IMR-90 (cell line): ENCODE measurements at regions not wholly inside any gene's neighbourhood (a gene's known extent, or its start where the extent isn't known, plus 50 kb on each side); places are given as distances from the start of the nearest gene placed in this dataset.

ENCODE experiments used
- ATAC-seq: fragments of 200-7000 bp; cut with Tn5 transposase; 2 replicates; pipeline ENCODE4 v1.9.1; 2020; ENCODE audit warnings: low read depth, mild to moderate bottlenecking, moderate library complexity
- BruUV-seq: library from RNA; stranded (reverse); fragments of 400-500 nt; replicated peaks from 2 replicates; lab custom pipeline; 2021; lab: Mats Ljungman, UMichigan
- CTCF ChIA-PET: fragments of 300-600 bp; formaldehyde crosslinking; extraction: SDS; loops from one replicate; lab custom pipeline; 2021; ENCODE audit warnings: antibody characterized with exemption; lab: Yijun Ruan, JAX
- POLR2A ChIA-PET: fragments of 300-600 bp; sonication (Branson Sonifier 250); formaldehyde crosslinking; loops from one replicate; lab custom pipeline; 2022; ENCODE audit warnings: antibody characterized with exemption; ENCODE audit not compliant: unreplicated experiment; lab: Charles Lee
- DNase-seq: peaks from one replicate; pipeline ENCODE4 v3.0.0; 2013
- H2AFZ ChIP-seq: replicated peaks from 2 replicates; pipeline ENCODE3; 2013; ENCODE audit warnings: low read length, mild to moderate bottlenecking; ENCODE audit not compliant: poor library complexity
- H2AK5ac ChIP-seq: 2 replicates; pipeline ENCODE4 v1.6.1; 2013; ENCODE audit warnings: low read depth, low read length, inconsistent platforms
- H2AK9ac ChIP-seq: replicated peaks from 2 replicates; pipeline ENCODE3; 2013; ENCODE audit warnings: mild to moderate bottlenecking, low read depth, low read length, moderate library complexity; ENCODE audit not compliant: poor library complexity
- H2BK120ac ChIP-seq: 2 replicates; pipeline ENCODE4 v1.6.1; 2013; ENCODE audit warnings: low read depth, low read length, inconsistent platforms
- H2BK15ac ChIP-seq: 3 replicates; pipeline ENCODE4 v1.6.1; 2013; ENCODE audit warnings: low read depth, low read length, inconsistent platforms
- H2BK20ac ChIP-seq: 2 replicates; pipeline ENCODE4 v1.6.1; 2013; ENCODE audit warnings: low read depth, mild to moderate bottlenecking, inconsistent platforms, low read length, moderate library complexity
- H2BK5ac ChIP-seq: 2 replicates; pipeline ENCODE4 v1.6.1; 2013; ENCODE audit warnings: mild to moderate bottlenecking, low read depth, low read length, inconsistent platforms; ENCODE audit not compliant: poor library complexity, severe bottlenecking
- H3K14ac ChIP-seq: replicated peaks from 2 replicates; pipeline ENCODE4 v1.6.1; 2013; ENCODE audit warnings: low read depth, low read length, inconsistent platforms
- H3K18ac ChIP-seq: 2 replicates; pipeline ENCODE4 v1.6.1; 2013; ENCODE audit warnings: low read depth, low read length, control low read depth
- H3K23ac ChIP-seq: 2 replicates; pipeline ENCODE4 v1.6.1; 2013; ENCODE audit warnings: low read depth, low read length, inconsistent platforms
- H3K27ac ChIP-seq: 2 replicates; pipeline ENCODE4 v1.5.1; 2013; ENCODE audit warnings: mild to moderate bottlenecking, control low read depth, low read length; ENCODE audit not compliant: insufficient read depth
- H3K27me3 ChIP-seq: 2 replicates; pipeline ENCODE4 v1.6.1; 2013; ENCODE audit warnings: low read length; ENCODE audit not compliant: control insufficient read depth, insufficient read depth
- H3K36me3 ChIP-seq: 2 replicates; pipeline ENCODE4 v1.6.1; 2013; ENCODE audit warnings: low read length, mixed read lengths; ENCODE audit not compliant: control insufficient read depth, insufficient read depth
- H3K4ac ChIP-seq: 2 replicates; pipeline ENCODE4 v1.6.1; 2013; ENCODE audit warnings: low read depth, low read length, inconsistent platforms
- H3K4me1 ChIP-seq: 2 replicates; pipeline ENCODE4 v1.6.1; 2013; ENCODE audit warnings: low read length, mixed read lengths; ENCODE audit not compliant: control insufficient read depth, insufficient read depth
- H3K4me2 ChIP-seq: 2 replicates; pipeline ENCODE4 v1.6.1; 2013; ENCODE audit warnings: low read depth, mild to moderate bottlenecking, control low read depth, low read length, moderate library complexity
- H3K4me3 ChIP-seq: 2 replicates; pipeline ENCODE4 v1.5.1; 2013; ENCODE audit warnings: low read depth, mild to moderate bottlenecking, control low read depth, low read length, moderate library complexity; ENCODE audit not compliant: insufficient read depth
- H3K56ac ChIP-seq: 2 replicates; pipeline ENCODE4 v1.6.1; 2013; ENCODE audit warnings: low read length, inconsistent platforms; ENCODE audit not compliant: insufficient read depth; ENCODE audit errors: extremely low read depth
- H3K79me1 ChIP-seq, 2 experiments: 2 replicates each; pipeline ENCODE4 v1.6.1; 2013; ENCODE audit warnings: low read length in 2 of 2, inconsistent platforms in 1 of 2, low read depth in 1 of 2
- H3K9ac ChIP-seq: 2 replicates; pipeline ENCODE4 v1.6.1; 2013; ENCODE audit warnings: low read depth, low read length, control low read depth
- H3K9me1 ChIP-seq: 2 replicates; pipeline ENCODE4 v1.6.1; 2013; ENCODE audit warnings: low read length, inconsistent platforms; ENCODE audit not compliant: insufficient read depth
- H3K9me3 ChIP-seq: 2 replicates; pipeline ENCODE4 v1.6.1; 2013; ENCODE audit warnings: low read length; ENCODE audit not compliant: control insufficient read depth, insufficient read depth
- H4K20me1 ChIP-seq: 2 replicates; pipeline ENCODE4 v1.6.1; 2013; ENCODE audit warnings: low read length, inconsistent platforms; ENCODE audit not compliant: insufficient read depth
- H4K5ac ChIP-seq: 2 replicates; pipeline ENCODE4 v1.6.1; 2013; ENCODE audit warnings: mild to moderate bottlenecking, low read depth, low read length, control low read depth
- H4K8ac ChIP-seq, 2 experiments: 2 replicates each; pipeline ENCODE4 v1.6.1; 2013; ENCODE audit warnings: low read depth in 2 of 2, low read length in 2 of 2, control low read depth in 1 of 2, inconsistent platforms in 1 of 2
- H4K91ac ChIP-seq: 2 replicates; pipeline ENCODE4 v1.6.1; 2013; ENCODE audit warnings: low read depth, low read length, inconsistent platforms; ENCODE audit not compliant: insufficient read depth
- BHLHE40 ChIP-seq: fragments of 150-350 bp; IDR thresholded peaks from 2 replicates; pipeline ENCODE4 v1.6.1; 2016; ENCODE audit warnings: mild to moderate bottlenecking, low read depth, low read length
- CEBPB ChIP-seq: IDR thresholded peaks from 2 replicates; pipeline ENCODE4 v1.6.1; 2012; ENCODE audit warnings: low read depth, low read length, improper control_type of control experiment
- ELK1 ChIP-seq: fragments of 150-350 bp; IDR thresholded peaks from 2 replicates; pipeline ENCODE4 v1.6.1; 2016; ENCODE audit warnings: low read depth, mild to moderate bottlenecking, low read length, moderate library complexity, borderline replicate concordance
- MAFK ChIP-seq: IDR thresholded peaks from 2 replicates; pipeline ENCODE4 v1.6.1; 2012; ENCODE audit warnings: low read depth, low read length, improper control_type of control experiment
- MAZ ChIP-seq: IDR thresholded peaks from 2 replicates; pipeline ENCODE4 v1.6.1; 2012; ENCODE audit warnings: low read depth, mild to moderate bottlenecking, low read length, improper control_type of control experiment, moderate library complexity, borderline replicate concordance
- MXI1 ChIP-seq: IDR thresholded peaks from 2 replicates; pipeline ENCODE4 v1.6.1; 2012; ENCODE audit warnings: low read depth, mild to moderate bottlenecking, low read length, moderate library complexity, borderline replicate concordance
- NFE2L2 ChIP-seq: fragments of 150-350 bp; IDR thresholded peaks from 2 replicates; pipeline ENCODE4 v1.6.1; 2016; ENCODE audit warnings: low read depth, mild to moderate bottlenecking, low read length
- POLR2A ChIP-seq: IDR thresholded peaks from 2 replicates; pipeline ENCODE4 v1.6.1; 2012; ENCODE audit warnings: mild to moderate bottlenecking, low read depth, low read length
- RAD21 ChIP-seq: IDR thresholded peaks from 2 replicates; pipeline ENCODE4 v1.6.1; 2012; ENCODE audit warnings: low read length, improper control_type of control experiment
- RCOR1 ChIP-seq: IDR thresholded peaks from 2 replicates; pipeline ENCODE4 v1.6.1; 2012; ENCODE audit warnings: mild to moderate bottlenecking, low read length, improper control_type of control experiment; ENCODE audit not compliant: insufficient replicate concordance
- RFX5 ChIP-seq: IDR thresholded peaks from 2 replicates; pipeline ENCODE4 v1.8.0; 2012; ENCODE audit warnings: low read depth, mild to moderate bottlenecking, low read length, moderate library complexity
- USF2 ChIP-seq: fragments of 150-350 bp; IDR thresholded peaks from 2 replicates; pipeline ENCODE4 v1.6.1; 2017; ENCODE audit warnings: mild to moderate bottlenecking, antibody characterized with exemption, low read length, low read depth
- WGBS, 2 experiments: methylation state at CpG; one replicate each; pipeline versions ENCODE4 v1.1.5 to v1.1.7; 2013; ENCODE audit warnings: missing lambda C conversion rate in 2 of 2; ENCODE audit not compliant: insufficient read length in 1 of 2; ENCODE audit errors: extremely low coverage in 2 of 2; 5-methylcytosine and 5-hydroxymethylcytosine counted together
- dilution Hi-C: fragments of 300-500 bp; cut with HindIII; formaldehyde crosslinking; loops from one replicate; pipeline ENCODE4 v1.14.3; 2018; ENCODE audit warnings: low sequenced_read_pairs; ENCODE audit not compliant: unreplicated experiment
- in situ Hi-C: fragments of 300-500 bp; cut with MboI; formaldehyde crosslinking; loops from 3 replicates; pipeline ENCODE4 v1.14.3; 2019; ENCODE audit warnings: low sequenced_read_pairs, inconsistent platforms, mixed read lengths
- intact Hi-C: fragments of 100-400 bp; cut with micrococcal nuclease; formaldehyde crosslinking; loops from 2 replicates; pipeline ENCODE4 v1.10.0; 2022

GRCh38 chr2:34997779-34998178 lies 1357.8 kb upstream of the CRIM1 start:
- Histone ChIP-seq H2BK15ac (no peak overlapping the region), H3K14ac (no peak overlapping the region), H2BK120ac (no peak overlapping the region), H2AK5ac (no peak overlapping the region), H4K20me1 (no peaks in the 10 kb centered on the region), H4K5ac (no peak overlapping the region), H3K79me1 (no peaks in the 10 kb centered on the region), H4K91ac (no peak overlapping the region), H3K23ac (no peak overlapping the region), H3K27ac (no peak overlapping the region), H3K9me3 (peaks cover 5% of the 10 kb centered on the region; the same call in 1 of the 2 replicates), H2AK9ac (no peak overlapping the region), H4K8ac (no peak overlapping the region), H3K36me3 (no peaks in the 10 kb centered on the region), H3K9me1 (no peaks in the 10 kb centered on the region), H2AFZ (no peak overlapping the region), H3K4ac (no peak overlapping the region), H3K4me2 (no peak overlapping the region), H2BK5ac (no peak overlapping the region), H3K4me3 (no peak overlapping the region), H3K56ac (no peak overlapping the region), H3K18ac (no peak overlapping the region), H3K9ac (no peak overlapping the region), H3K4me1 (no peaks in the 10 kb centered on the region), H2BK20ac (no peak overlapping the region), H3K27me3 (no peaks in the 10 kb centered on the region)
- TF ChIP-seq RAD21 (no peak), MAZ (no peak), ELK1 (no peak), BHLHE40 (no peak), USF2 (no peak), MAFK (no peak), MXI1 (no peak), POLR2A (no peak), CEBPB (no peak), RCOR1 (no peak), RFX5 (no peak), NFE2L2 (no peak)
- ChIA-PET CTCF (no interaction called here), POLR2A (no interaction called here)
- ATAC-seq: no peak
- in situ Hi-C loops (no loop called here), dilution Hi-C loops (no loop called here), intact Hi-C loops (no loop called here)
- WGBS, 2 experiments: 60% methylated on average over 1 of the region's 6 CpGs; no CpG with 5 or more reads in 1 of the 2 experiments
- no peak for DNase-seq
- BruUV-seq: no TSS peak
